AG20443 (cell line): ENCODE measurements at regions not wholly inside any gene's neighbourhood (a gene's known extent, or its start where the extent isn't known, plus 50 kb on each side); places are given as distances from the start of the nearest gene placed in this dataset.
A peak's percentile ranks its signal among the peaks of the same experiment; 100 is the strongest.

Source experiments
- DNase-seq: peaks from one replicate; pipeline ENCODE4 v3.0.0; 2012; ENCODE audit warnings: low spot score, mixed read lengths

DNA sequence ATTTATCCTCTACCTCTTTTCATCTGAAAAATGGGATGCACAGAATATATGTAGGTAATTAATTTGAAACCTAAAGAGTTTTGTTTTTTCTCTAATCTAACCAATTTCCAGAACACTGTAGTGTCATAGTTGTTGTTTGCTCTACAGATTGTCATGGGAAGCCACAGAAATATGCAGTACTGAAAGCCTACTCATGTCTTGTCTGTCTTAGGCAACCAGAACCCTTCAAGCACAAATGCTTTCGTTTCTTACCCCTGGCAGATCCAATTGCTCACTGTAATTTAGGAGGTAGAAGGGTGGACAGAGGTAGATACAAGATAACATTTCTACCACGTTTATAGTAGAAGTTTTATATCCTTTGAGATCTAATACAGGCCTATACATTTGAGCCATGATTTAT is 330.2 kb upstream of the NOVA1 start:
- no peak for DNase-seq

DNA sequence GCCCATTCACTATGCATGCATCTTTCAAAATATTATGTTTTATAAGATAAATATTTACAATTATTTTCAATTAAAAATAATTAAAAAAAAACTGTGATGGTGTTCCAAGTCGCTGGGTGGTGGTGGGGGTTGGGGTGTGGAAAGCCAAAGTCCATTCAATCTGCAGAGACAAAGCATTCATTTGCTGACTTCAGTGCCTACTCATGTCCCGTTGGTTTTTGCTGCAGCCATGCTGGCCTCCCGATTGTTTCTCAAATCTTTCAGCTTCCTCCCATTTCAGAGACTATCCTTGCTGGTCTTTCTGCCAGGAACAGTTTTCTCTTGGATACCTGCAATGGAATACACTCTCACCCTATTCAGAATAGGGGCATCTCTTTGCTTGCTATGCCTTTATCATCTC is 331.5 kb upstream of the NOVA1 start:
- DNase-seq, result no peak

DNA sequence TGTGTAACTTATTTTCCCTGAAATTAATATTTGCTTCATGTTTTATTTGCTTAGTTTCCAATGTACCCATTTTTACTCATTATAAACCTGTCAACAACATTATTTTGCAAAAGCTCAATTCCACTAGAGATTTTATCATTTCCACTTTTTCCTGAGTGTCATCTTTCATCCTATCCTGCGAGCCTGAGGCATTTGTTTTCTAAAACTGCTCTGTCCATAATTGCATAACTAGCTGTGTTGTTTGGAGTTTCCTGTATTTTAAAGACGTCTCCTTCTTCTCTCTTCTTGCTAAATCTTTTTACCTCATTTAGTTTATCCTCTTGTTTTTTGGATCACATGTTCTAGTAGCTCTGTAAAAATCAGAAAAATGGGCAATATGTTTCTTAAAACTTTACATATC is 332.7 kb upstream of the NOVA1 start:
- DNase-seq, result no peak

- DNase-seq, result no peak
Observed at GRCh38 chr14:26932606-26933005, 334.8 kb upstream of the NOVA1 start.

DNA sequence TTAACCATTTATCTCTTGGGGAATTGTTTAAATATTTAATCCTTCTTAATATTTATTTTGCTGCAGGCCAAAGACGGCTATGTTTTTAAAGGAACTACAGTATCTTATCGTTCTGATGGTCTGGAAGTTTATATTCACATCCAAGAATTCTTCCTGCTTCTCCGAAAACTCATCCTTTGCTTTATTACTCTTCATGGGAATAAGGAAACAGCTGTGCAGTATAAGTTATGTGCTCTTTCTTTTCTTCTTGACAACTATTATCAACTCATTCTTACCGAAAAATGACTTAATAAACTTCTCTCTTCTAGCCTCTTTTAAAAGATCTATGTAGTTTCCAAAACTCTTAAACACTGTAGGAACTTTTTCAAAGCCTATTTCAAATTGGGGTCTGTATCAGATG is 335.6 kb upstream of the NOVA1 start:
- no peak for DNase-seq

- DNase-seq, result no peak
Observed at GRCh38 chr14:26934151-26934550, 336.3 kb upstream of the NOVA1 start.

DNA sequence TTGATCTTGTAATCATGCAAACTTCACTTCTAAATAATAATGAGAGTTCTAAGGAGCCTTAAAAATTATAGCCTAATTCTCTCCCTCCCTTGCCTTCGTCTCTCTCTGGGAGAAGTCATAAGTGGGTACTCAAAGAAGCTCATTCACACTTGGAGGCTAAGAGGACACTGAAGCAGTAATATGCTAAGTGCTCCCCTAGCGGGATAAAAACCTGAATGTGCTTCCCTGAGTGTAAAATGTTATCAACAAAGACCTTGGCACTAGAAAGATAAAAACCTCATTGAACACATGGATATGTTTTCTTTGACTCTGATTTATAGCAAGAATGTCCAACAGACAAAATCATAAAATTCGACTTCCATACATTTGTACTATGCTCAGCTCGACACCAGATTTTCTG is 337.9 kb upstream of the NOVA1 start:
- DNase-seq, result no peak

- DNase-seq, result no peak
Observed at GRCh38 chr14:26938054-26938453, 340.2 kb upstream of the NOVA1 start.

- DNase-seq, result no peak
Observed at GRCh38 chr14:26939755-26940154, 341.9 kb upstream of the NOVA1 start.

- DNase-seq, result no peak
Observed at GRCh38 chr14:26941521-26941920, 343.7 kb upstream of the NOVA1 start.

- no peak for DNase-seq
Observed at GRCh38 chr14:26947265-26947664, 349.4 kb upstream of the NOVA1 start.

GRCh38 chr14:26959437-26959836 is 361.6 kb upstream of the NOVA1 start:
- DNase-seq, result no peak

- no peak for DNase-seq
Observed at GRCh38 chr14:26959972-26960660, 362.3 kb upstream of the NOVA1 start.

GRCh38 chr14:26963711-26964110 is 365.9 kb upstream of the NOVA1 start:
- DNase-seq, result no peak

GRCh38 chr14:26965490-26965889 is 367.7 kb upstream of the NOVA1 start:
- DNase-seq, result no peak

- DNase-seq, result no peak
Observed at GRCh38 chr14:26966908-26967307, 369.1 kb upstream of the NOVA1 start.

- no peak for DNase-seq
Observed at GRCh38 chr14:26974965-26975364, 377.1 kb upstream of the NOVA1 start.

- no peak for DNase-seq
Observed at GRCh38 chr14:26982071-26982470, 384.2 kb upstream of the NOVA1 start.

- peak; percentile 43 for DNase-seq
Observed at GRCh38 chr14:26984311-26985177, 386.7 kb upstream of the NOVA1 start.

GRCh38 chr14:26987744-26988363 is 390.0 kb upstream of the NOVA1 start:
- DNase-seq, result no peak

- DNase-seq, result no peak
Observed at GRCh38 chr14:26990946-26991345, 393.1 kb upstream of the NOVA1 start.

DNA sequence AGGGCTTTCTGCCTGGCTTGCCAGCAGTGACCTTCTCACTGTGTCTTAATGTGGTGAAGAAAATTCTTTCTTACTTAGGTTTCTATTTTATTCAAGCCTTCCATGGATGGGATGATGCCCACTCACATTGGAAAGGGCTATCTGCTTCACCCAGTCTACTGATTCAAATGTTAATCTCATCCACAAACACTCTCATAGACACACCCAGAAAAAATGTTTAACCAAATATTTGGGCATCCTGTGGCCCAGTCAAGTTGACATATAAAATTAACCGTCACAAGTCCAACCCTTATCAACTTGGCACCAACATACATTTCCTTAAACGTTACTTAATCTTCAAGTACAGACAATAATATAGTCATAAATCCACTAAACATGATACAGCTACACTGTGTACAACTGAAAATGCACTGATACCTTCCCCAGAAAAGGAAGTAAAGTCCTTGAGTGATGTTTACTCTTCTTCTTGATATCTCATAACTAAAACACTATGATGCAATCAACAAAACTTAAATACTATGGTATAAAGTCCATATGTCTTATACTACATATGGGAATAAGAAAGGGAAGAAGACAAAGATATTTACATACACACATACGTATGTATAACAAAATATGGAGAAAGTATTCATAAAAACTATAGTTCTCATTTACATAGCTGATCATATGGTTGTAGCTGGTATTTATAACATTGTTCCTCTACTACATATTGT is 394.7 kb upstream of the NOVA1 start:
- no peak for DNase-seq
